Stimulated activated CD4-positive, alpha-beta T cell treated with anti-CD3 and anti-CD28 coated beads, Interleukin-4, amount 100 ng/mL, for 4 hours (primary cell): ENCODE measurements at regions not wholly inside any gene's neighbourhood (a gene's known extent, or its start where the extent isn't known, plus 50 kb on each side); places are given as distances from the start of the nearest gene placed in this dataset.

Experiments used
- DNase-seq, 2 experiments: peaks; one replicate each; pipeline ENCODE4 v3.0.0-alpha.2; 2020

GRCh38 chr2:161085149-161085548, 75.1 kb upstream of the TANK start:
- no peak for DNase-seq

- no peak for DNase-seq
Measured at GRCh38 chr2:161088658-161089350, 71.4 kb upstream of the TANK start.

- peak in 1 of 2 experiments; percentile 7 for DNase-seq
Measured at GRCh38 chr2:161090411-161090810, 69.8 kb upstream of the TANK start.

- no peak for DNase-seq
Measured at GRCh38 chr2:161095314-161095713, 64.9 kb upstream of the TANK start.

GRCh38 chr2:161096336-161096735, 63.9 kb upstream of the TANK start:
- no peak for DNase-seq

GRCh38 chr2:161097157-161097556, 63.1 kb upstream of the TANK start:
- no peak for DNase-seq

- no peak for DNase-seq
Measured at GRCh38 chr2:161100211-161100895, 59.9 kb upstream of the TANK start.

- no peak for DNase-seq
Measured at GRCh38 chr2:161101406-161101805, 58.8 kb upstream of the TANK start.

GRCh38 chr2:161102770-161103450, 57.3 kb upstream of the TANK start:
- no peak for DNase-seq

- DNase-seq = no peak
Measured at GRCh38 chr2:161103451-161103831, 56.8 kb upstream of the TANK start.

- DNase-seq = no peak
Measured at GRCh38 chr2:161104054-161104553, 56.1 kb upstream of the TANK start.

- no peak for DNase-seq
Measured at GRCh38 chr2:161107265-161107664, 53.0 kb upstream of the TANK start.
